MM.1S (cell line): ENCODE measurements at regions not wholly inside any gene's neighbourhood (a gene's known extent, or its start where the extent isn't known, plus 50 kb on each side); places are given as distances from the start of the nearest gene placed in this dataset.
"Not testable (repeated sequence)": the region's sequence is repeated elsewhere in the genome, so short reads cannot be mapped to it uniquely, and the experiment has no call there.

Experiments
- DNase-seq: peaks from one replicate; pipeline ENCODE4 v3.0.0-alpha.2; 2015
- H2AFZ ChIP-seq: fragments of 300-600 bp; sonication (generic); 2 replicates; pipeline ENCODE4 v1.6.0; 2016; ENCODE audit warnings: antibody characterized with exemption, low read length
- H3F3A ChIP-seq: fragments of 300-600 bp; sonication (generic); 2 replicates; pipeline ENCODE4 v1.6.1; 2016; ENCODE audit warnings: mild to moderate bottlenecking, antibody characterized with exemption, low read length, moderate library complexity, mixed read lengths; ENCODE audit not compliant: insufficient read depth
- H3K27ac ChIP-seq: fragments of 300-600 bp; sonication (generic); 2 replicates; pipeline ENCODE4 v1.5.1; 2016; ENCODE audit warnings: mild to moderate bottlenecking, low read length
- H3K27me3 ChIP-seq: fragments of 300-600 bp; sonication (generic); replicated peaks from 2 replicates; pipeline ENCODE4 v1.6.0; 2016; ENCODE audit warnings: low read length; ENCODE audit not compliant: insufficient read depth
- H3K36me3 ChIP-seq: fragments of 300-600 bp; sonication (generic); replicated peaks from 2 replicates; pipeline ENCODE4 v1.6.1; 2016; ENCODE audit warnings: mild to moderate bottlenecking, low read length, mixed read lengths; ENCODE audit not compliant: insufficient read depth
- H3K4me1 ChIP-seq: fragments of 300-600 bp; sonication (generic); 2 replicates; pipeline ENCODE4 v1.6.1; 2016; ENCODE audit warnings: low read length, mixed read lengths
- H3K4me2 ChIP-seq: fragments of 300-600 bp; sonication (generic); 2 replicates; pipeline ENCODE4 v1.6.0; 2016; ENCODE audit warnings: low read depth, low read length
- H3K4me3 ChIP-seq: fragments of 300-600 bp; sonication (generic); 2 replicates; pipeline ENCODE4 v1.5.1; 2016; ENCODE audit warnings: low read length, mixed read lengths
- H3K79me2 ChIP-seq: fragments of 300-600 bp; sonication (generic); 2 replicates; pipeline ENCODE4 v1.6.1; 2016; ENCODE audit warnings: mixed run types, low read length, mixed read lengths
- H3K9ac ChIP-seq: fragments of 300-600 bp; sonication (generic); 2 replicates; pipeline ENCODE4 v1.6.1; 2016; ENCODE audit warnings: low read length, mixed read lengths
- H3K9me2 ChIP-seq: fragments of 300-600 bp; sonication (generic); replicated peaks from 2 replicates; pipeline ENCODE4 v1.6.1; 2016; ENCODE audit warnings: mild to moderate bottlenecking, low read length, mixed read lengths; ENCODE audit not compliant: insufficient read depth
- H3K9me3 ChIP-seq: fragments of 300-600 bp; sonication (generic); replicated peaks from 2 replicates; pipeline ENCODE4 v1.6.1; 2016; ENCODE audit warnings: mild to moderate bottlenecking, low read length, mixed read lengths; ENCODE audit not compliant: insufficient read depth
- H4K20me1 ChIP-seq: fragments of 300-600 bp; sonication (generic); 2 replicates; pipeline ENCODE4 v1.6.1; 2016; ENCODE audit warnings: mild to moderate bottlenecking, low read length, moderate library complexity, mixed read lengths; ENCODE audit not compliant: insufficient read depth
- EZH2 ChIP-seq: fragments of 300-600 bp; sonication (generic); optimal IDR thresholded peaks from 2 replicates; pipeline ENCODE3; 2017; ENCODE audit warnings: low read depth, mild to moderate bottlenecking, antibody characterized with exemption, low read length, mixed read lengths
- EZH2phosphoT487 ChIP-seq: fragments of 300-600 bp; sonication (generic); IDR thresholded peaks from 2 replicates; pipeline ENCODE4 v1.6.1; 2018; ENCODE audit warnings: antibody characterized with exemption, low read length
- TF ChIP-seq, protein P1 (sequence below): fragments of 300-600 bp; sonication (generic); IDR thresholded peaks from 2 replicates; pipeline ENCODE4 v1.5.1; 2016; ENCODE audit warnings: antibody characterized with exemption, low read length, mixed read lengths

DNA sequence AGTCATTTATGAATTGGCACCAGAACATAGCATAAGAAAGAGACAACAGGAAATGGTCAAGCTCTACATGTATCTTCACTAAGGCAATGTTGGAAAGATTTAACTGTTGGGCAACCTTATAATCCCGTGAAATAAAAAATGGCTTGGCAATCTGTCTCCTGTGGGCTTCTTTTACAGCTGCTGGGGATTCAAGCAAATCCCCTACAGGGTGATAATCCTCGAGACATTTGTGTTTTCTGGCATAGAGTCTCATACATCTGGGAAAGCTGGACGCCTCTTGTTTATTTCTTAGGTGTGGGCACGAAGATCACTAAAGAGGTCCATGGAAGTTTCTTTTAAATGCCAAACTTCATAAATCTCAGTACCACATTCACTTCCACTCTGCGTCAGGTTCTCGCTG lies 82.2 kb upstream of the GPR141 start:
- DNase-seq: no peak
- H3K9me2 ChIP-seq: no peaks in the 10 kb centered on the region
- H3K4me3 ChIP-seq: no peak overlapping the region
- no peak overlapping the region for H3K4me2 ChIP-seq
- no peak for TF ChIP-seq EZH2
- TF ChIP-seq, protein P1, sequence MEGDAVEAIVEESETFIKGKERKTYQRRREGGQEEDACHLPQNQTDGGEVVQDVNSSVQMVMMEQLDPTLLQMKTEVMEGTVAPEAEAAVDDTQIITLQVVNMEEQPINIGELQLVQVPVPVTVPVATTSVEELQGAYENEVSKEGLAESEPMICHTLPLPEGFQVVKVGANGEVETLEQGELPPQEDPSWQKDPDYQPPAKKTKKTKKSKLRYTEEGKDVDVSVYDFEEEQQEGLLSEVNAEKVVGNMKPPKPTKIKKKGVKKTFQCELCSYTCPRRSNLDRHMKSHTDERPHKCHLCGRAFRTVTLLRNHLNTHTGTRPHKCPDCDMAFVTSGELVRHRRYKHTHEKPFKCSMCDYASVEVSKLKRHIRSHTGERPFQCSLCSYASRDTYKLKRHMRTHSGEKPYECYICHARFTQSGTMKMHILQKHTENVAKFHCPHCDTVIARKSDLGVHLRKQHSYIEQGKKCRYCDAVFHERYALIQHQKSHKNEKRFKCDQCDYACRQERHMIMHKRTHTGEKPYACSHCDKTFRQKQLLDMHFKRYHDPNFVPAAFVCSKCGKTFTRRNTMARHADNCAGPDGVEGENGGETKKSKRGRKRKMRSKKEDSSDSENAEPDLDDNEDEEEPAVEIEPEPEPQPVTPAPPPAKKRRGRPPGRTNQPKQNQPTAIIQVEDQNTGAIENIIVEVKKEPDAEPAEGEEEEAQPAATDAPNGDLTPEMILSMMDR: no peak
- no peak for TF ChIP-seq EZH2phosphoT487
- H3F3A ChIP-seq: no peaks in the 10 kb centered on the region
- no peak overlapping the region for H3K27ac ChIP-seq
- H3K4me1 ChIP-seq: no peaks in the 10 kb centered on the region
- no peaks in the 10 kb centered on the region for H3K79me2 ChIP-seq
- no peak overlapping the region for H2AFZ ChIP-seq
- no peaks in the 10 kb centered on the region for H3K36me3 ChIP-seq
- H4K20me1 ChIP-seq: no peaks in the 10 kb centered on the region
- H3K27me3 ChIP-seq: no peaks in the 10 kb centered on the region
- H3K9ac ChIP-seq: no peak overlapping the region
- no peaks in the 10 kb centered on the region for H3K9me3 ChIP-seq

DNA sequence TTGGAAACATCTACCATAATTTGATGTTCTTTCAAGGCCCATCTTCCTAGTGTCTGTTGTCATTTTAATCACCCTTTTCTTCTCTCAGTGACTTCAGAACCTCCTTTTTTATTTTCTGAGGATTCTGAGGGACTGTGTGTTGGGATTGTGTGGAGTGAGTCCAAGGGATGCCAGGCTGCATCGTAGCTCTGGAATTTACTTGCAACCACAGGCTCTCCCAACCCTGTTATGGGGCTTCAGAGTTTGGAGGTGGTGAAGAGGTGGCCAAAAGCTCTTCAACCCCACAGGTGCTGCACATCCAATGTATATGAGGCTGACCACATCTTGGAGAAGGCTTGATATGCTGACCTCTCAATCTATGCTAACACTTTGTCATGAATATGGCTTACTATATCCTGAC lies 79.5 kb upstream of the GPR141 start:
- Histone ChIP-seq H2AFZ (no peak overlapping the region), H3K79me2 (no peaks in the 10 kb centered on the region), H3K4me1 (no peaks in the 10 kb centered on the region)

DNA sequence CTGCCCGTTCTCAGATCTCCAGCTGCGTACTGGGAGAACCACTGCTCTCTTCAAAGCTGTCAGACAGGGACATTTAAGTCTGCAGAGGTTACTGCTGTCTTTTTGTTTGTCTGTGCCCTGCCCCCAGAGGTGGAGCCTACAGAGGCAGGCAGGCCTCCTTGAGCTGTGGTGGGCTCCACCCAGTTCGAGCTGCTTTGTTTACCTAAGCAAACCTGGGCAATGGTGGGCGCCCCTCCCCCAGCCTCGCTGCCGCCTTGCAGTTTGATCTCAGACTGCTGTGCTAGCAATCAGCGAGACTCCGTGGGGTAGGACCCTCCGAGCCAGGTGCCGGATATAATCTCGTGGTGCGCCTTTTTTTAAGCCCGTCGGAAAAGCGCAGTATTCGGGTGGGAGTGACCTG lies 66.2 kb upstream of the GPR141 start:
- H3K4me1 ChIP-seq, H3K9ac ChIP-seq, H2AFZ ChIP-seq, H3K27ac ChIP-seq, H3K4me2 ChIP-seq, H3F3A ChIP-seq, DNase-seq, H3K27me3 ChIP-seq, H4K20me1 ChIP-seq, H3K9me3 ChIP-seq, H3K4me3 ChIP-seq, H3K9me2 ChIP-seq, H3K79me2 ChIP-seq, H3K36me3 ChIP-seq: not testable (repeated sequence)

More for the DNA sequence above, 79.5 kb upstream of the GPR141 start:
- Histone ChIP-seq H3K36me3 (no peaks in the 10 kb centered on the region), H3K9me3 (no peaks in the 10 kb centered on the region), H3F3A (no peaks in the 10 kb centered on the region), H3K9ac (no peak overlapping the region), H4K20me1 (no peaks in the 10 kb centered on the region), H3K27ac (no peak overlapping the region), H3K4me2 (no peak overlapping the region), H3K4me3 (no peak overlapping the region), H3K9me2 (no peaks in the 10 kb centered on the region), H3K27me3 (no peaks in the 10 kb centered on the region)
- TF ChIP-seq, protein P1: no peak
- TF ChIP-seq EZH2 (no peak), EZH2phosphoT487 (no peak)
- DNase-seq: no peak

DNA sequence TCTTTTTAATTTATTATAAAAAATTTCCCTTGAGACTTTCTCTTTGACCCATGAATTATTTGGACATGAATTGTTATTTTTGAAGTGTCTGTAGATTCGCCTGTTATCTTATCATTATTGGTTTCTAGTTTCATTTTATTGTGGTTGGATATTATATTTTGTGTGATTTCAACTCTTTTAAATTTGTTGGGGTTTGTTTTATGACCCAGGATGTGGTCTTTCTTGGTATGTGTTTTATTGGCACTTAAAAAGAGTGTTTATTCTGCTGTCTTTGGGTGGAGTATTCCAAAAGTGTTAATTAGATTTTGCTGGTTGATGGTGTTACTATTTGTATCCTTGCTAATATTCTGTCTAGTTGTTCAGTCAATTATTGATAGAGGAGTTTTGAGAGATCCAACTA lies 50.5 kb upstream of the GPR141 start:
- Histone ChIP-seq H3F3A (no peaks in the 10 kb centered on the region), H3K79me2 (no peaks in the 10 kb centered on the region), H3K36me3 (no peaks in the 10 kb centered on the region), H3K4me3 (no peak overlapping the region), H3K4me1 (no peaks in the 10 kb centered on the region), H3K9ac (no peak overlapping the region), H4K20me1 (no peaks in the 10 kb centered on the region), H3K27ac (no peak overlapping the region), H2AFZ (no peak overlapping the region), H3K9me2 (no peaks in the 10 kb centered on the region), H3K9me3 (no peaks in the 10 kb centered on the region), H3K27me3 (no peaks in the 10 kb centered on the region), H3K4me2 (no peak overlapping the region)
- DNase-seq: no peak
- TF ChIP-seq, protein P1: no peak
- no peak for TF ChIP-seq EZH2phosphoT487
- no peak for TF ChIP-seq EZH2
